Mesenchymal stem cell (in vitro differentiated cells and primary cell): ENCODE measurements at regions not wholly inside any gene's neighbourhood (a gene's known extent, or its start where the extent isn't known, plus 50 kb on each side); places are given as distances from the start of the nearest gene placed in this dataset.

Source experiments
- DNase-seq: peaks from one replicate; pipeline ENCODE4 v3.0.0-alpha.2; 2013
- H2AFZ ChIP-seq: one replicate; pipeline ENCODE4 v1.6.1; 2013; ENCODE audit warnings: low read depth, mild to moderate bottlenecking, control low read depth, inconsistent platforms, low read length, moderate library complexity
- H2AK5ac ChIP-seq: 2 replicates; pipeline ENCODE4 v1.6.1; 2013; ENCODE audit warnings: low read length, moderate library complexity, mild to moderate bottlenecking, inconsistent platforms; ENCODE audit not compliant: severe bottlenecking
- H2BK120ac ChIP-seq: one replicate; pipeline ENCODE4 v1.6.1; 2013; ENCODE audit warnings: low read depth, mild to moderate bottlenecking, inconsistent platforms, low read length, moderate library complexity
- H2BK12ac ChIP-seq, 2 experiments: one replicate each; pipeline ENCODE4 v1.6.1; 2013; ENCODE audit warnings: inconsistent platforms in 2 of 2, low read length in 2 of 2, mild to moderate bottlenecking in 2 of 2, moderate library complexity in 2 of 2, control low read depth in 1 of 2
- H2BK15ac ChIP-seq: one replicate; pipeline ENCODE4 v1.6.1; 2013; ENCODE audit warnings: mild to moderate bottlenecking, low read depth, inconsistent platforms; ENCODE audit not compliant: poor library complexity, severe bottlenecking
- H2BK5ac ChIP-seq: 2 replicates; pipeline ENCODE4 v1.6.1; 2013; ENCODE audit warnings: low read depth, mild to moderate bottlenecking, low read length, control low read depth, inconsistent platforms; ENCODE audit not compliant: poor library complexity, severe bottlenecking
- H3K14ac ChIP-seq, 2 experiments: one replicate each; pipeline ENCODE4 v1.6.1; 2013; ENCODE audit warnings: inconsistent platforms in 2 of 2, low read length in 2 of 2, control low read depth in 1 of 2, mild to moderate bottlenecking in 1 of 2, moderate library complexity in 1 of 2
- H3K18ac ChIP-seq, 2 experiments: one replicate each; pipeline ENCODE4 v1.6.1; 2013; ENCODE audit warnings: inconsistent platforms in 2 of 2, low read length in 2 of 2, control low read depth in 1 of 2, low read depth in 1 of 2, mild to moderate bottlenecking in 1 of 2
- H3K23ac ChIP-seq, 2 experiments: one replicate each; pipeline ENCODE4 v1.6.1; 2013; ENCODE audit warnings: inconsistent platforms in 2 of 2, low read length in 2 of 2, mild to moderate bottlenecking in 2 of 2, moderate library complexity in 2 of 2, control low read depth in 1 of 2
- H3K27ac ChIP-seq: 2 replicates; pipeline ENCODE4 v1.5.1; 2013; ENCODE audit warnings: mild to moderate bottlenecking, moderate library complexity, low read length, control low read depth, inconsistent platforms; ENCODE audit not compliant: poor library complexity, severe bottlenecking
- H3K27me3 ChIP-seq, 2 experiments: 2 replicates each; pipeline versions ENCODE4 v1.6.1 to v1.7.0; 2013; ENCODE audit warnings: low read length in 2 of 2, mild to moderate bottlenecking in 2 of 2, moderate library complexity in 2 of 2, control low read depth in 1 of 2, inconsistent platforms in 1 of 2; ENCODE audit not compliant: control insufficient read depth in 1 of 2, insufficient read depth in 1 of 2
- H3K36me3 ChIP-seq, 2 experiments: 2 replicates each; pipeline versions ENCODE4 v1.6.1 to v1.7.0; 2013; ENCODE audit warnings: low read length in 2 of 2, control low read depth in 1 of 2, inconsistent platforms in 1 of 2, low read depth in 1 of 2, mild to moderate bottlenecking in 1 of 2; ENCODE audit not compliant: insufficient read depth in 2 of 2, control insufficient read depth in 1 of 2
- H3K4ac ChIP-seq, 2 experiments: one replicate each; pipeline ENCODE4 v1.6.1; 2013; ENCODE audit warnings: inconsistent platforms in 2 of 2, low read length in 2 of 2, mild to moderate bottlenecking in 2 of 2, moderate library complexity in 2 of 2, control low read depth in 1 of 2, low read depth in 1 of 2
- H3K4me1 ChIP-seq: 2 replicates; pipeline ENCODE4 v1.6.1; 2013; ENCODE audit warnings: low read depth, low read length, control low read depth; ENCODE audit not compliant: control insufficient read depth, insufficient read depth
- H3K4me2 ChIP-seq: 2 replicates; pipeline ENCODE4 v1.6.1; 2013; ENCODE audit warnings: low read length, mild to moderate bottlenecking, inconsistent platforms; ENCODE audit not compliant: poor library complexity, severe bottlenecking
- H3K4me3 ChIP-seq, 2 experiments: 2 replicates each; pipeline versions ENCODE4 v1.5.1 to v1.7.0; 2013; ENCODE audit warnings: low read length in 2 of 2, mild to moderate bottlenecking in 2 of 2, control low read depth in 1 of 2, low read depth in 1 of 2; ENCODE audit not compliant: insufficient read depth in 1 of 2
- H3K79me1 ChIP-seq: replicated peaks from 2 replicates; pipeline ENCODE4 v1.6.1; 2013; ENCODE audit warnings: mild to moderate bottlenecking, control low read depth, low read length, inconsistent platforms; ENCODE audit not compliant: poor library complexity, severe bottlenecking
- H3K9ac ChIP-seq: 2 replicates; pipeline ENCODE4 v1.7.0; 2013; ENCODE audit warnings: mild to moderate bottlenecking, low read length, moderate library complexity
- H3K9me3 ChIP-seq: 2 replicates; pipeline ENCODE4 v1.7.0; 2013; ENCODE audit warnings: mild to moderate bottlenecking, low read length; ENCODE audit not compliant: control insufficient read depth
- H4K8ac ChIP-seq: one replicate; pipeline ENCODE4 v1.6.1; 2013; ENCODE audit warnings: inconsistent platforms, mild to moderate bottlenecking, low read length, moderate library complexity
- H4K91ac ChIP-seq: one replicate; pipeline ENCODE4 v1.6.1; 2013; ENCODE audit warnings: mild to moderate bottlenecking, low read length, inconsistent platforms
- WGBS: methylation state at CpG from one replicate; pipeline ENCODE4 v1.1.7; 2013; ENCODE audit warnings: mixed read lengths; 5-methylcytosine and 5-hydroxymethylcytosine counted together

DNA sequence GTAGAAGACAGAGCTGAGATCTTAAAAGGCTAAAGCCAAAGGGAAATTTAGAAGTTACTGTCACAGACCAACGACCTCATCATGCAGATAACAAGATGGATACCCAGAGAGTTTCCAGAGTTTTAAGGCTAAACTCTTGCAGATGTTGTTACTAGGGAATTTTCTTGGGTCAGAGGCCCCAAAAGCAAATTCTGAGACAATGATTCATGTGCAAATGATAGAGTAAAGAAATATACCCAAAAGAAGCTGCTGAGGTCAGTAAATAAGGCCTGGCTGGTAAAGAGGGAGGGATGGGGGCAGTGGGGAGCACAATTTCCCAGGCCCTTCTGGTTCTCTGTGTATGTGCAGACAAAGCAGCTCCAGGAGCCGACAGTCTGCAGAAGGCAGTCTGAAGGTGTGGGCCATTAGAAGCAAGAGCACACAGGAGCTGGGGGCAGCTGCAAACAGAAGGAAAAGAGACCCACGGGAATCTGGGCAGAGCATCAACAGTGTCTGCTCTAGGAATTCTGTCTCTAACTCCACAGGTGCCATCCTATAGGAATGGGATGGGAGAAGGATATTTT lies 330.8 kb downstream of the TBC1D4 start:
- no peaks in the 10 kb centered on the region for H3K36me3 ChIP-seq
- no peak overlapping the region for H2BK15ac ChIP-seq
- H3K23ac ChIP-seq, result no peak overlapping the region
- H4K8ac ChIP-seq, result no peak overlapping the region
- H2BK5ac ChIP-seq, result no peak overlapping the region
- no peak overlapping the region for H2AK5ac ChIP-seq
- no peak overlapping the region for H3K9ac ChIP-seq
- no peak overlapping the region for H3K4ac ChIP-seq
- peak overlapping the region; percentile 37 for H3K27ac ChIP-seq
- H3K27me3 ChIP-seq, result no peaks in the 10 kb centered on the region
- no peaks in the 10 kb centered on the region for H3K79me1 ChIP-seq
- H2BK12ac ChIP-seq, result no peak overlapping the region
- no peak overlapping the region for H4K91ac ChIP-seq
- no peak overlapping the region for H3K18ac ChIP-seq
- H3K4me2 ChIP-seq, result no peak overlapping the region
- WGBS, result 61% methylated on average over 2 of the region's 3 CpGs
- no peak overlapping the region for H3K14ac ChIP-seq
- H2AFZ ChIP-seq, result no peak overlapping the region
- peaks cover 1% of the 10 kb centered on the region for H3K9me3 ChIP-seq
- H2BK120ac ChIP-seq, result no peak overlapping the region
- peaks cover 1% of the 10 kb centered on the region for H3K4me1 ChIP-seq
- H3K4me3 ChIP-seq, result no peak overlapping the region
- DNase-seq, result peak; percentile 66

DNA sequence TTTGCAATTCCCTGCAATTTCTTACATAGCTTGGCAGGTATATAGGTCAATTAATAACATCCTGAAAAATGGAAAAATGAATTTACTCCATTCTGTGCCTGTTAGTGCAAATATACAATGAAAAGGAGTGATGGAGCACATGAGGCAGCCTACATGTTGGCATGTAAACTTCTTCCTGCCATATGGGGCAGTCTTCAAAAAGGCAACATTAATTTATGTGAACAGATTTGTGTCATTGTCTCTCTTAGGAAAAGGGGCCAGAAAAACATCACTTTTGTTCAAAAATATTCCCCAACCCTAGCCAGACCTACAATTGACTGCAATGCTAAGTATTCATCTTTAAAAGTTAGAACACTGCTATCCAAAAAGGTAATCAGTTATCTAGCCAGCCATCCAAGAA lies 332.2 kb downstream of the TBC1D4 start:
- Histone ChIP-seq H2BK15ac (no peak overlapping the region), H4K8ac (no peak overlapping the region), H3K79me1 (no peaks in the 10 kb centered on the region), H3K27me3 (no peaks in the 10 kb centered on the region), H2AFZ (no peak overlapping the region), H4K91ac (no peak overlapping the region), H3K18ac (no peak overlapping the region), H3K4me1 (peaks cover 1% of the 10 kb centered on the region), H2AK5ac (no peak overlapping the region), H3K4me2 (no peak overlapping the region), H2BK5ac (no peak overlapping the region), H2BK12ac (no peak overlapping the region), H3K9ac (no peak overlapping the region), H3K4me3 (no peak overlapping the region), H3K9me3 (no peaks in the 10 kb centered on the region), H3K14ac (no peak overlapping the region), H3K23ac (no peak overlapping the region), H3K27ac (no peak overlapping the region), H3K4ac (no peak overlapping the region), H2BK120ac (no peak overlapping the region), H3K36me3 (no peaks in the 10 kb centered on the region)
- no peak for DNase-seq

DNA sequence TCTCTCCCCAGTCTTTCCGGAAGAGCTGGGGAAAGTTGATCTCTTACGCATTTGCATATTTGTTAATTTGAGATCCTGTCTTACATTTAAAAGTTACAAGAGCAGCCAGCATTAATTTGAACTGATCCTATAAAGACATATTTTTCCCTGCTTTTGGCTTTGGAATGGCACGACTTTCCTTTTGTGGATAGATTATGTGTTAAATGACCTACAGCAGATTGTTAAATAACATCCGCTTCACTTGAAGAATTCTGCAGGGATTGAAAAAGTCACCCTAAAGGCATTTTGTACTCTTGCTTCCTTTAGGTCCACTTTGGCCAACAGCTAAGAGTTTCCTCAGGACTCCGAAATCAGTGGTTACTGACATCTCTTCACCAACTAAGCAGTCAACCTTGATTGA lies 334.0 kb downstream of the TBC1D4 start:
- no peak overlapping the region for H3K18ac ChIP-seq
- 52% methylated on average over 2 of the region's 5 CpGs for WGBS
- no peak overlapping the region for H4K8ac ChIP-seq
- no peak overlapping the region for H3K27ac ChIP-seq
- H3K4me2 ChIP-seq, result no peak overlapping the region
- H2BK12ac ChIP-seq, result no peak overlapping the region
- H2BK15ac ChIP-seq, result no peak overlapping the region
- H2BK5ac ChIP-seq, result no peak overlapping the region
- no peak overlapping the region for H3K9ac ChIP-seq
- no peaks in the 10 kb centered on the region for H3K4me1 ChIP-seq
- no peak overlapping the region for H2AK5ac ChIP-seq
- H3K4ac ChIP-seq, result no peak overlapping the region
- H3K27me3 ChIP-seq, result no peaks in the 10 kb centered on the region
- no peaks in the 10 kb centered on the region for H3K9me3 ChIP-seq
- no peak overlapping the region for H3K14ac ChIP-seq
- H3K4me3 ChIP-seq, result no peak overlapping the region
- H3K36me3 ChIP-seq, result no peaks in the 10 kb centered on the region
- no peak overlapping the region for H2AFZ ChIP-seq
- H3K79me1 ChIP-seq, result no peaks in the 10 kb centered on the region
- H3K23ac ChIP-seq, result no peak overlapping the region
- no peak overlapping the region for H4K91ac ChIP-seq
- no peak for DNase-seq
- no peak overlapping the region for H2BK120ac ChIP-seq

DNA sequence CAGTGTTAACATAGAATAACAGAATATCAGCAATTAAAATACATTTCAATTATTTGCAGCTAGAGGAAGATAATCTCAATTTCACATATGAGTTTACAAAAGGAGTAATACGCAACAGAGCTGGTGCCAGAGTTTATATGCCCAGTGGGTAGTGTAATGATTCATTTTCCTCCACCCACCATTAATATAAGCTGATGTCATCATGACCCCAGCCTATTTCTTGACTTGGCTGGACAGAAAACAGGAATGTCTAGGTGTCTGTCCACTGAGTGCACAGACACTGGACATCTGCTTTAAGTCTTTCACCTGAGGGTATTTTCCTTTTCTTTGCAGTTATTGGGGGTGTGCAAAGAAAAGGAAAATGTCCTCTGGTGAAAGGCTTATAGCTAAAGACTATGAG lies 335.5 kb downstream of the TBC1D4 start:
- Histone ChIP-seq H2AFZ (no peak overlapping the region), H3K9me3 (no peaks in the 10 kb centered on the region), H2BK120ac (no peak overlapping the region), H3K27me3 (no peaks in the 10 kb centered on the region), H2BK12ac (no peak overlapping the region), H2AK5ac (no peak overlapping the region), H3K27ac (no peak overlapping the region), H3K14ac (no peak overlapping the region), H2BK5ac (no peak overlapping the region), H3K79me1 (no peaks in the 10 kb centered on the region), H3K18ac (peak overlapping the region in 1 of 2 experiments; percentile 29), H3K4me2 (no peak overlapping the region), H4K91ac (no peak overlapping the region), H3K4me3 (no peak overlapping the region), H3K9ac (no peak overlapping the region), H4K8ac (no peak overlapping the region), H3K4me1 (no peaks in the 10 kb centered on the region), H3K23ac (no peak overlapping the region), H3K4ac (no peak overlapping the region), H3K36me3 (no peaks in the 10 kb centered on the region), H2BK15ac (no peak overlapping the region)
- WGBS, result 100% methylated on average over 1 of the region's 1 CpG
- DNase-seq, result no peak
